Psoas muscle (tissue), 7 donors: ENCODE measurements at regions not wholly inside any gene's neighbourhood (a gene's known extent, or its start where the extent isn't known, plus 50 kb on each side); places are given as distances from the start of the nearest gene placed in this dataset.

Experiments
- ATAC-seq, 4 donors: fragments of 200-7000 bp; cut with Tn5 transposase; one replicate each; pipeline ENCODE4 v1.9.1; 2020; ENCODE audit warnings: moderate library complexity in 3 of 4, mild to moderate bottlenecking in 2 of 4
- DNase-seq, 2 donors: peaks; one replicate each; pipeline ENCODE4 v3.0.0-alpha.2; 2020
- H3K27ac ChIP-seq: fragments of 200-600 bp; one replicate; pipeline ENCODE4 v1.8.0; 2022
- H3K27me3 ChIP-seq, 3 donors: fragments of 200-600 bp in 1 of 3; one replicate each; pipeline versions ENCODE4 v1.6.1 to v1.8.0; 2013 to 2022; ENCODE audit warnings: low read length in 2 of 3, mild to moderate bottlenecking in 2 of 3, moderate library complexity in 1 of 3; ENCODE audit not compliant: insufficient read depth in 3 of 3
- H3K36me3 ChIP-seq, 2 donors: fragments of 200-600 bp in 1 of 2; one replicate each; pipeline versions ENCODE4 v1.6.1 to v1.8.0; 2013 to 2022; ENCODE audit warnings: low read depth in 1 of 2, mild to moderate bottlenecking in 1 of 2, moderate library complexity in 1 of 2; ENCODE audit not compliant: insufficient read depth in 1 of 2
- H3K4me1 ChIP-seq: fragments of 200-600 bp; one replicate; pipeline ENCODE4 v1.8.0; 2022
- H3K4me3 ChIP-seq: fragments of 200-600 bp; one replicate; pipeline ENCODE4 v1.8.0; 2022; ENCODE audit warnings: mild to moderate bottlenecking
- H3K9me3 ChIP-seq: fragments of 200-600 bp; one replicate; pipeline ENCODE4 v1.8.0; 2022
- CTCF ChIP-seq: fragments of 200-600 bp; IDR thresholded peaks from one replicate; pipeline ENCODE4 v1.8.0; 2022; ENCODE audit warnings: antibody characterized with exemption
- WGBS, 3 donors: extraction: QIAGEN DNeasy Blood & Tissue Kit; methylation state at CpG; one replicate each; pipeline versions ENCODE4 v1.1.6 to v1.1.7; 2013; 5-methylcytosine and 5-hydroxymethylcytosine counted together
- intact Hi-C, 2 donors: fragments of 100-400 bp; cut with DNase I; formaldehyde crosslinking; loops; one replicate each; pipeline versions ENCODE4 v1.11.0 to v1.14.2; 2022
- donor health status: healthy with polysubstance abuse.
- donor health status: DM: no; HTN: no; CAD: no; lungs with moderate emphysema.
- donor health status: Bipolar disorder and iron deficiency.
- donor health status: healthy.
- donor health status: DM: yes; HTN: yes; CAD: no.
- donor health status: DM: no; HTN: no; CAD: no.
- donor health status: DM: yes; HTN: yes; CAD: no.

GRCh38 chr10:60648761-60649160, 129.5 kb upstream of the CDK1 start:
- Histone ChIP-seq H3K4me3 (no peak overlapping the region), H3K4me1 (no peaks in the 10 kb centered on the region), H3K27ac (no peak overlapping the region), H3K36me3 (no peaks in the 10 kb centered on the region), H3K9me3 (no peaks in the 10 kb centered on the region), H3K27me3 (no peaks in the 10 kb centered on the region)
- WGBS, 3 donors: 70 to 92% (median 85%) methylated on average over 2 of the region's 2 CpGs
- ATAC-seq (no peak), DNase-seq (no peak)
- TF ChIP-seq CTCF: no peak
- intact Hi-C loops: loop anchor here (5.0 to 10.0 kb wide), 3 partner anchors 101 to 546 kb away; no protein-coding TSS in a partner anchor

GRCh38 chr10:60646966-60647796, 131.1 kb upstream of the CDK1 start:
- ATAC-seq: peak in 3 of 4 donors; percentile 58 to 86 (median 67)
- TF ChIP-seq CTCF: peak; percentile 82
- Histone ChIP-seq H3K9me3 (no peaks in the 10 kb centered on the region), H3K4me1 (no peaks in the 10 kb centered on the region), H3K27ac (no peak overlapping the region), H3K27me3 (no peaks in the 10 kb centered on the region), H3K4me3 (no peak overlapping the region), H3K36me3 (no peaks in the 10 kb centered on the region)
- intact Hi-C loops: loop anchor here (2.0 to 10.0 kb wide), 5 partner anchors 100 to 545 kb away; no protein-coding TSS in a partner anchor
- no peak for DNase-seq
- WGBS, 3 donors: 19 to 21% (median 20%) methylated on average over 6 of the region's 6 CpGs

- TF ChIP-seq CTCF: no peak
- intact Hi-C loops: loop anchor here (2.0 to 10.0 kb wide), 5 partner anchors 99 to 544 kb away; no protein-coding TSS in a partner anchor
- ATAC-seq: no peak
- no peak overlapping the region for H3K4me3 ChIP-seq
- DNase-seq: no peak
- no peaks in the 10 kb centered on the region for H3K4me1 ChIP-seq
- 81 to 89% (median 87%) methylated on average over 2 of the region's 2 CpGs for WGBS, 3 donors
- no peaks in the 10 kb centered on the region for H3K9me3 ChIP-seq
- no peaks in the 10 kb centered on the region for H3K27me3 ChIP-seq
- no peaks in the 10 kb centered on the region for H3K36me3 ChIP-seq
- no peak overlapping the region for H3K27ac ChIP-seq
Measured at GRCh38 chr10:60645980-60646379, 132.3 kb upstream of the CDK1 start.

GRCh38 chr10:60644436-60645130, 133.7 kb upstream of the CDK1 start:
- Histone ChIP-seq H3K27ac (no peak overlapping the region), H3K9me3 (no peaks in the 10 kb centered on the region), H3K4me3 (no peak overlapping the region), H3K4me1 (no peaks in the 10 kb centered on the region), H3K27me3 (no peaks in the 10 kb centered on the region), H3K36me3 (no peaks in the 10 kb centered on the region)
- no peak for ATAC-seq
- intact Hi-C loops: loop anchor here (5.0 to 10.0 kb wide), 3 partner anchors 97 to 542 kb away; no protein-coding TSS in a partner anchor
- WGBS, 3 donors: 57 to 68% (median 64%) methylated on average over 4 of the region's 4 CpGs
- DNase-seq: no peak
- TF ChIP-seq CTCF: no peak
